T-cell (primary cell): ENCODE measurements at regions not wholly inside any gene's neighbourhood (a gene's known extent, or its start where the extent isn't known, plus 50 kb on each side); places are given as distances from the start of the nearest gene placed in this dataset.

Experiments
- ATAC-seq, 4 experiments: fragments of 200-7000 bp in 3 of 4; fragments of 150-1000 bp in 1 of 4; cut with Tn5 transposase; replicated peaks in 1 of 4; 1 replicate in 3 of 4; 2 replicates in 1 of 4; pipeline ENCODE4 v1.10.0; 2021; ENCODE audit warnings: moderate library complexity in 3 of 4, mild to moderate bottlenecking in 2 of 4, moderate number of reproducible peaks in 1 of 4
- CTCF ChIA-PET, 2 donors: fragments of 300-600 bp; sonication (Branson Sonifier 250); formaldehyde crosslinking; loops; one replicate each; lab custom pipeline; 2022; ENCODE audit warnings: antibody characterized with exemption in 2 of 2; lab: Charles Lee
- POLR2A ChIA-PET, 2 donors: fragments of 300-600 bp; sonication (Branson Sonifier 250); formaldehyde crosslinking; loops; one replicate each; lab custom pipeline; 2022; ENCODE audit warnings: antibody characterized with exemption in 2 of 2; lab: Charles Lee
- DNase-seq, 35 experiments: peaks; one replicate each; pipeline versions ENCODE4 v3.0.0 to v3.0.0-alpha.2; 2013 to 2023
- H3K27ac ChIP-seq: one replicate; pipeline ENCODE4 v1.5.1; 2013; ENCODE audit warnings: low read length
- H3K27me3 ChIP-seq, 2 experiments: replicated peaks in 1 of 2; 1 replicate in 1 of 2; 2 replicates in 1 of 2; pipeline versions ENCODE4 v1.6.1 to v1.7.0; 2013; ENCODE audit warnings: low read length in 1 of 2, mixed read lengths in 1 of 2; ENCODE audit not compliant: control insufficient read depth in 2 of 2, insufficient read depth in 2 of 2; ENCODE audit errors: extremely low read depth in 1 of 2
- H3K36me3 ChIP-seq, 2 donors: 1 replicate in 1 of 2; 2 replicates in 1 of 2; pipeline versions ENCODE4 v1.6.1 to v1.7.0; 2013; ENCODE audit warnings: low read length in 1 of 2; ENCODE audit not compliant: control insufficient read depth in 2 of 2, insufficient read depth in 1 of 2; ENCODE audit errors: extremely low read depth in 1 of 2
- H3K4me1 ChIP-seq, 2 experiments: 1 replicate in 1 of 2; 2 replicates in 1 of 2; pipeline versions ENCODE4 v1.6.1 to v1.7.0; 2013; ENCODE audit warnings: low read length in 2 of 2, mixed read lengths in 1 of 2; ENCODE audit not compliant: insufficient read depth in 2 of 2, control insufficient read depth in 1 of 2; ENCODE audit errors: extremely low read depth in 1 of 2
- H3K4me3 ChIP-seq, 2 donors: 1 replicate in 1 of 2; 2 replicates in 1 of 2; pipeline versions ENCODE4 v1.5.1 to v1.7.0; 2013; ENCODE audit warnings: mild to moderate bottlenecking in 2 of 2, low read length in 1 of 2, moderate library complexity in 1 of 2; ENCODE audit not compliant: control insufficient read depth in 1 of 2; ENCODE audit errors: extremely low read depth in 1 of 2
- H3K9me3 ChIP-seq: 2 replicates; pipeline ENCODE4 v1.7.0; 2013
- H3K27ac Mint-ChIP-seq, 2 donors: one replicate each; pipeline ENCODE4 v1.8.0; 2020 to 2021; ENCODE audit warnings: mild to moderate bottlenecking in 2 of 2, mixed read lengths in 2 of 2
- H3K27me3 Mint-ChIP-seq, 2 donors: one replicate each; pipeline ENCODE4 v1.8.0; 2021 to 2022; ENCODE audit warnings: mixed read lengths in 2 of 2
- H3K36me3 Mint-ChIP-seq: one replicate; pipeline ENCODE4 v1.8.0; 2021; ENCODE audit warnings: mixed read lengths
- H3K4me1 Mint-ChIP-seq, 3 donors: one replicate each; pipeline ENCODE4 v1.8.0; 2020 to 2022; ENCODE audit warnings: mixed read lengths in 3 of 3, mild to moderate bottlenecking in 1 of 3
- H3K4me3 Mint-ChIP-seq, 3 donors: one replicate each; pipeline ENCODE4 v1.8.0; 2020 to 2022; ENCODE audit warnings: mild to moderate bottlenecking in 3 of 3, mixed read lengths in 3 of 3, moderate library complexity in 3 of 3
- H3K9me3 Mint-ChIP-seq, 3 donors: one replicate each; pipeline ENCODE4 v1.8.0; 2020 to 2022; ENCODE audit warnings: mixed read lengths in 3 of 3
- WGBS: methylation state at CpG from one replicate; pipeline ENCODE4 v1.1.5; 2013; ENCODE audit warnings: missing lambda C conversion rate; ENCODE audit not compliant: insufficient coverage; 5-methylcytosine and 5-hydroxymethylcytosine counted together

- WGBS, result 100% methylated on average over 1 of the region's 3 CpGs
- no peak for DNase-seq
- H3K27ac Mint-ChIP-seq, result no peak overlapping the region
- Histone ChIP-seq H3K27ac (no peak overlapping the region), H3K9me3 (no peaks in the 10 kb centered on the region), H3K4me1 (no peaks in the 10 kb centered on the region), H3K27me3 (no peaks in the 10 kb centered on the region), H3K36me3 (no peaks in the 10 kb centered on the region), H3K4me3 (no peak overlapping the region)
- ATAC-seq, result no peak
- H3K27me3 Mint-ChIP-seq, result peaks cover 9 to 13% of the 10 kb centered on the region in 2 donors
- H3K36me3 Mint-ChIP-seq, result no peaks in the 10 kb centered on the region
- CTCF ChIA-PET, result no interaction called here
- POLR2A ChIA-PET, result no interaction called here
- H3K4me3 Mint-ChIP-seq, result no peak overlapping the region
- no peaks in the 10 kb centered on the region for H3K4me1 Mint-ChIP-seq
- peaks cover 0 to 5% (median 4%) of the 10 kb centered on the region in 3 donors for H3K9me3 Mint-ChIP-seq
Measured at GRCh38 chr9:109728686-109729300, 51.2 kb upstream of the PALM2AKAP2 start.

GRCh38 chr9:109729513-109729912 lies 50.5 kb upstream of the PALM2AKAP2 start:
- H3K9me3 Mint-ChIP-seq, result peaks cover 0 to 5% (median 4%) of the 10 kb centered on the region in 3 donors
- CTCF ChIA-PET, result no interaction called here

More at GRCh38 chr9:109729513-109729912, 50.5 kb upstream of the PALM2AKAP2 start:
- Histone ChIP-seq H3K36me3 (no peaks in the 10 kb centered on the region), H3K27ac (no peak overlapping the region), H3K9me3 (no peaks in the 10 kb centered on the region), H3K4me3 (no peak overlapping the region), H3K4me1 (no peaks in the 10 kb centered on the region), H3K27me3 (no peaks in the 10 kb centered on the region)
- WGBS, result no CpG with 5 or more reads among the region's 2 CpGs
- Mint-ChIP-seq H3K4me1 (no peaks in the 10 kb centered on the region), H3K27ac (no peak overlapping the region), H3K27me3 (peaks cover 9 to 13% of the 10 kb centered on the region in 2 donors), H3K4me3 (no peak overlapping the region), H3K36me3 (no peaks in the 10 kb centered on the region)
- no peak for DNase-seq
- ATAC-seq, result no peak
- POLR2A ChIA-PET, result no interaction called here
